GM12878 (cell line): ENCODE measurements at regions not wholly inside any gene's neighbourhood (a gene's known extent, or its start where the extent isn't known, plus 50 kb on each side); places are given as distances from the start of the nearest gene placed in this dataset.

Source experiments
- ATAC-seq: fragments of 200-7000 bp; cut with Tn5 transposase; 3 replicates; pipeline ENCODE4 v1.9.1; 2020; ENCODE audit warnings: mild to moderate bottlenecking, moderate library complexity
- BruUV-seq: library from RNA; stranded (reverse); fragments of 400-500 nt; replicated peaks from 2 replicates; lab custom pipeline; 2021; lab: Mats Ljungman, UMichigan
- CTCF ChIA-PET: fragments of 300-600 bp; sonication (Branson Sonifier 250); formaldehyde crosslinking; extraction: SDS; loops from one replicate; lab custom pipeline; 2021; ENCODE audit warnings: inconsistent platforms; lab: Yijun Ruan, JAX
- POLR2A ChIA-PET: fragments of 350-600 bp; formaldehyde crosslinking; extraction: SDS; loops from one replicate; lab custom pipeline; 2021; ENCODE audit warnings: inconsistent platforms; lab: Charles Lee
- RAD21 ChIA-PET: fragments of 300-600 bp; sonication (Branson Sonifier 250); formaldehyde crosslinking; loops from one replicate; lab custom pipeline; 2023; ENCODE audit warnings: antibody characterized with exemption; ENCODE audit not compliant: unreplicated experiment; lab: Charles Lee
- SMC1A ChIA-PET: fragments of 300-600 bp; sonication (Branson Sonifier 250); formaldehyde crosslinking; loops from one replicate; lab custom pipeline; 2023; ENCODE audit not compliant: unreplicated experiment, uncharacterized antibody; lab: Charles Lee
- DNase-seq: peaks from one replicate; pipeline ENCODE4 v3.0.0-alpha.2; 2011; ENCODE audit warnings: low read depth, low spot score
- FAIRE-seq: peaks from 3 replicates; lab custom pipeline; 2011; peaks lifted over from hg19 to GRCh38; lab: Jason Lieb, UNC
- H2AFZ ChIP-seq: 2 replicates; pipeline ENCODE4 v1.6.0; 2011; ENCODE audit warnings: low read depth, low read length, control low read depth; ENCODE audit not compliant: control insufficient read depth
- H3K27ac ChIP-seq: 2 replicates; pipeline ENCODE4 v1.5.1; 2011; ENCODE audit warnings: control low read depth; ENCODE audit not compliant: control insufficient read depth, insufficient read depth
- H3K27me3 ChIP-seq, 2 experiments: replicated peaks in 1 of 2; 2 replicates each; pipeline versions ENCODE4 v1.6.0 to v1.6.1; 2011; ENCODE audit warnings: low read length in 1 of 2; ENCODE audit not compliant: control insufficient read depth in 2 of 2, insufficient read depth in 2 of 2
- H3K36me3 ChIP-seq, 2 experiments: 2 replicates each; pipeline ENCODE4 v1.5.1; 2011; ENCODE audit warnings: low read length in 1 of 2; ENCODE audit not compliant: control insufficient read depth in 2 of 2, insufficient read depth in 2 of 2
- H3K4me1 ChIP-seq: 2 replicates; pipeline ENCODE4 v1.6.1; 2011; ENCODE audit warnings: mild to moderate bottlenecking, low read length, moderate library complexity, mixed read lengths; ENCODE audit not compliant: control insufficient read depth, insufficient read depth
- H3K4me2 ChIP-seq: 2 replicates; pipeline ENCODE4 v1.6.0; 2011; ENCODE audit warnings: control low read depth; ENCODE audit not compliant: control insufficient read depth, insufficient read depth
- H3K4me3 ChIP-seq: fragments of 200-600 bp; sonication (generic); 2 replicates; pipeline ENCODE4 v1.5.1; 2016
- H3K79me2 ChIP-seq: 2 replicates; pipeline ENCODE4 v1.6.0; 2011; ENCODE audit warnings: low read length; ENCODE audit not compliant: control insufficient read depth, insufficient read depth
- H3K9ac ChIP-seq: 2 replicates; pipeline ENCODE4 v1.8.0; 2011; ENCODE audit warnings: low read length, control low read depth, mixed read lengths; ENCODE audit not compliant: control insufficient read depth, insufficient read depth
- H3K9me3 ChIP-seq: replicated peaks from 3 replicates; pipeline ENCODE4 v1.5.1; 2011; ENCODE audit warnings: mild to moderate bottlenecking, low read length; ENCODE audit not compliant: control insufficient read depth, insufficient read depth
- H4K20me1 ChIP-seq: 2 replicates; pipeline ENCODE4 v1.6.0; 2011; ENCODE audit not compliant: control insufficient read depth, insufficient read depth
- DPF2 ChIP-seq: fragments of 450-650 bp; IDR thresholded peaks from 2 replicates; pipeline ENCODE4 v1.6.1; 2017; ENCODE audit warnings: mild to moderate bottlenecking
- EED ChIP-seq: sonication (generic); IDR thresholded peaks from 2 replicates; pipeline ENCODE4 v1.6.1; 2016; ENCODE audit warnings: antibody characterized with exemption, low read depth
- EP300 ChIP-seq, 2 experiments: fragments of 150-350 bp in 1 of 2; IDR thresholded peaks; 2 replicates each; pipeline ENCODE4 v1.6.1; 2011 to 2012; ENCODE audit warnings: low read depth in 2 of 2, low read length in 2 of 2, borderline replicate concordance in 1 of 2, improper control_type of control experiment in 1 of 2, inconsistent platforms in 1 of 2; ENCODE audit not compliant: control insufficient read depth in 1 of 2
- GABPA ChIP-seq: IDR thresholded peaks from 2 replicates; pipeline ENCODE4 v1.6.1; 2014; ENCODE audit warnings: antibody characterized with exemption, low read depth, mild to moderate bottlenecking, inconsistent platforms
- KAT2A ChIP-seq: conservative IDR thresholded peaks from 2 replicates; pipeline ENCODE4 v1.6.1; 2011; ENCODE audit warnings: low read depth, low read length; ENCODE audit not compliant: control insufficient read depth
- KLF5 ChIP-seq: fragments of 450-650 bp; IDR thresholded peaks from 2 replicates; pipeline ENCODE4 v1.6.1; 2014; ENCODE audit warnings: mild to moderate bottlenecking; ENCODE audit not compliant: partially characterized antibody
- POLR2AphosphoS2 ChIP-seq: IDR thresholded peaks from 2 replicates; pipeline ENCODE4 v1.6.1; 2011; ENCODE audit warnings: low read depth, mild to moderate bottlenecking, low read length, improper control_type of control experiment, moderate library complexity
- SMC3 ChIP-seq: IDR thresholded peaks from 2 replicates; pipeline ENCODE4 v1.6.1; 2011; ENCODE audit warnings: low read length, improper control_type of control experiment, borderline replicate concordance
- ZNF384 ChIP-seq: IDR thresholded peaks from 2 replicates; pipeline ENCODE4 v1.6.1; 2012; ENCODE audit warnings: low read depth, mild to moderate bottlenecking, low read length, improper control_type of control experiment, borderline replicate concordance
- WGBS: methylation state at CpG from one replicate; pipeline ENCODE4 v1.1.6; 2016; ENCODE audit warnings: low lambda C conversion rate; ENCODE audit not compliant: insufficient replicate concordance, insufficient coverage; ENCODE audit errors: missing lambda C conversion rate; 5-methylcytosine and 5-hydroxymethylcytosine counted together
- in situ Hi-C: fragments of 300-500 bp; cut with MboI; formaldehyde crosslinking; loops from 9 replicates; pipeline ENCODE4 v1.14.3; 2018; ENCODE audit warnings: mixed read lengths
- intact Hi-C: fragments of 100-400 bp; cut with micrococcal nuclease; formaldehyde crosslinking; loops from one replicate; pipeline ENCODE4 v1.14.2; 2022; ENCODE audit not compliant: unreplicated experiment
- TF ChIP-seq, protein P1 (sequence below): IDR thresholded peaks from 2 replicates; pipeline ENCODE4 v1.6.1; 2011; ENCODE audit warnings: borderline replicate concordance, low read depth, mild to moderate bottlenecking, moderate library complexity, mixed read lengths, low read length; ENCODE audit not compliant: insufficient read depth; ENCODE audit errors: extremely low read length

DNA sequence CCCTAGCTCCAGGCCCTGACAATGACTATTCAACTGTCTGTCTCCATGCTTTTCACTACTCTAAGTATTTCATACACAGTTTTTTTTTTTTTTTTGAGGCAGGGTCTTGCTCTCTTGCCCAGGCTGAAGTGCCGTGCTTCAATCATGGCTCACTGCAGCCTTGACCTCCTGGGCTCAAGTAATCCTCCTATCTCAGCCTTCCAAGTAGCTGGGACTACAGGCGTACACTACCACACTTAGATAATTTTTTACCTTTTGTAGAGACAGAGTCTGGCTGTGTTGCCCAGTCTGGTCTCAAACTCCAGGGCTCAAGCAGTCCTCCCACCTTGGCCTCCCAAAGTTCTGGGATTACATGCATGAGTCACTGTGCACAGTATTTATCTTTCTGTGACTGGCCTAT, 815.4 kb downstream of the DACH1 start:
- Histone ChIP-seq H3K4me1 (peaks cover 10% of the 10 kb centered on the region), H3K36me3 (no peaks in the 10 kb centered on the region), H2AFZ (no peak overlapping the region), H3K9ac (no peak overlapping the region), H3K27me3 (no peaks in the 10 kb centered on the region), H3K79me2 (no peaks in the 10 kb centered on the region), H3K9me3 (peaks cover 2% of the 10 kb centered on the region; the same call in 1 of the 3 replicates), H4K20me1 (no peaks in the 10 kb centered on the region), H3K4me3 (no peak overlapping the region), H3K4me2 (no peak overlapping the region)
- in situ Hi-C loops = no loop called here
- ChIA-PET CTCF (interaction anchor here (0.6 to 0.7 kb wide), 2 partner anchors 40 to 286 kb away, joined by 3 to 4 read pairs; no protein-coding TSS in a partner anchor), RAD21 (no interaction called here)
- ATAC-seq (no peak), DNase-seq (no peak)
- WGBS = 28% methylated on average over 2 of the region's 2 CpGs
- BruUV-seq = no TSS peak
- TF ChIP-seq ZNF384 = no peak
- TF ChIP-seq KAT2A = no peak
- no peak for TF ChIP-seq POLR2AphosphoS2
- TF ChIP-seq, protein P1, sequence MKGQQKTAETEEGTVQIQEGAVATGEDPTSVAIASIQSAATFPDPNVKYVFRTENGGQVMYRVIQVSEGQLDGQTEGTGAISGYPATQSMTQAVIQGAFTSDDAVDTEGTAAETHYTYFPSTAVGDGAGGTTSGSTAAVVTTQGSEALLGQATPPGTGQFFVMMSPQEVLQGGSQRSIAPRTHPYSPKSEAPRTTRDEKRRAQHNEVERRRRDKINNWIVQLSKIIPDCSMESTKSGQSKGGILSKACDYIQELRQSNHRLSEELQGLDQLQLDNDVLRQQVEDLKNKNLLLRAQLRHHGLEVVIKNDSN = no peak
- TF ChIP-seq DPF2 = no peak
- TF ChIP-seq KLF5 = no peak
- TF ChIP-seq EP300 (IDR thresholded peaks at IDR 0.05; ENCODE audit: borderline replicate concordance in 1 of 2, control insufficient read depth in 1 of 2, low read depth in 2 of 2, low read length in 2 of 2) = no peak
- TF ChIP-seq GABPA = no peak
- TF ChIP-seq EED = no peak
- TF ChIP-seq SMC3 = no peak
- TF ChIP-seq, all 136 proteins: peak for 0
- intact Hi-C loops = no loop called here
- ChIA-PET POLR2A (no interaction called here), SMC1A (no interaction called here)
- no peak for FAIRE-seq
- no peak overlapping the region for H3K27ac ChIP-seq
